IPS DF 19.7 (cell line): ENCODE measurements at regions not wholly inside any gene's neighbourhood (a gene's known extent, or its start where the extent isn't known, plus 50 kb on each side); places are given as distances from the start of the nearest gene placed in this dataset.
"Not testable (repeated sequence)": the region's sequence is repeated elsewhere in the genome, so short reads cannot be mapped to it uniquely, and the experiment has no call there.

ENCODE experiments used
- DNase-seq: peaks from one replicate; pipeline ENCODE4 v3.0.0-alpha.2; 2013; ENCODE audit warnings: low read depth, low spot score

DNA sequence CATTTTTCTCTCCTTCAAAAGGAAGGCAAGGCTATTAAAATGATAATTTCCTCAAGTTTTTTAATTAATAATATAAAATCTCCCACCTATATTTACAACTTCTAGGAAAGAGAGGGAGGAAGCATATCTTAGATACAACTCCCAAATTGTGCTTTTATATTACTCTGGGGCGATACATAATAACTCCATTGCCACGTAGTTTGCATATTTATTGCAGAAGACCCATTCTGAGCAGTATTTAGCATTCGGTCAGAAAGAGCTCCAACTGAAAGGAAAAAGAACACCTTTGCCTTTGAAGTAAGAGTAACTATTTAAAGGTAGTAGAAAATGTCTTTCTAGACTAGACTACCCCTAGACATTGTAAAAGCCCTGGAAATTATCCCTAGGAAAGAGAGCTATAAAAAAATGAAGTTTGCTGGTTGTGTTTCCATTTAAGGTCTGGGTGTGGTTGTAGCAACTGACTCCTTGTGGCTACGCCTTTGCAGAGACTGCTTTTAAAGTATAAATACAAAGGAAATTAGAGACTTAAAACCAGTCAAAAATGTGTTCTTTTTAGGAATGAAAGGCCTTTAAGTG is 566.1 kb downstream of the ZNF608 start:
- no peak for DNase-seq

DNA sequence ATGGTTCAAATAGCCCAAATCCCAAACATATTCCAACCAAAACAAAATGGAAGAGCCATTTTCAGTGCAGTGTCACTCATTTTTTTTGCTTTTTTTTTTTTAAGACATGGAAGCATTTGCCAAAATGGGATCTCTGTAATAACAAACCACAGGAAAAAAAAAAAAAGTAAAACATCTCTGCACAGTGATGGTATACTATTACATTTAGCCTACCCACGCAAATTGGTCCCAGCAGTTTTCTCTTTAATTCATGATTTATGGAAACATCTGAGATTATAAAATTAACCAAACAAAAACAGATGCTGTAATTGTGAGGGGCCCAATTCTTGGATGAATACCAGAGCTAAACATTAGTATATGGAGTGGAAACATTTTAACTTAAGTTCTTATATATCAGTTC is 566.6 kb downstream of the ZNF608 start:
- DNase-seq: no peak

DNA sequence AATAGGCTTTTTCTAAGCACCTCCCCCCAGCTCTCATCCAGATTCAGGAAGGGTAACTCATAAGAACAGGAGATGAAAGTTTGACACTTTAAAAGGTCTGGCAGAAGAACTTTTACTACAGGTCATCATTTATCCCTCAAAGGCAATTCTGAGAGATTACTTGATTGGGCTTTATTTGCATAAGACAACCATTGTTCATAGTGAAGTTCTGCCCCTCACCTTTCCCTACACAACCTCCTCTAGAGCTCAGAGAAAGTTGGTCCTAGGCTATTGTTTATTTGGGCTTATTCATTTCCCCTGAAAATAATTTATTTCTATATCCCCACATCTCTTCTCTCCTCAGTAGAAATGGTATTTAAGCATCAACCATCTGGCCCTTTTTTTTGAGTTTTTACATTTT is 568.4 kb downstream of the ZNF608 start:
- DNase-seq: no peak

DNA sequence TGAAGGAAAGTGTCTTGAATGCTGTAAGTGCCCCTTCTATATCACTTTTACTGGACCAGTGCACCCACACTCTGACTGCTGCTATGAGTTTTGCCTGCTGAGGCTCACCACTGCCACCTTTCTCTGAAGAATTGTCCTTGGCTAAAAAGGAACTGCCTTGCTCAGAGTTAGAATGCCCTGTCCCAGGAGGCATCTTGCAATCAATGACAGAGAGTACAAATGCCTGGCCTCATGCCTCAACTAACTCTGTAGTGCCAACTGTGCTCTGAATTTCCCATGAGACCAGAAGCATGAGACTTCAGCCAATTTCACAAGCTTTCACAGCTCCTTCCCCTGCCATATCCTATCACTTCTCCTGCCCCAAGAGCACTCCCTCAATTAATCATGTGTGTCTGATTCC is 569.7 kb downstream of the ZNF608 start:
- DNase-seq: no peak

DNA sequence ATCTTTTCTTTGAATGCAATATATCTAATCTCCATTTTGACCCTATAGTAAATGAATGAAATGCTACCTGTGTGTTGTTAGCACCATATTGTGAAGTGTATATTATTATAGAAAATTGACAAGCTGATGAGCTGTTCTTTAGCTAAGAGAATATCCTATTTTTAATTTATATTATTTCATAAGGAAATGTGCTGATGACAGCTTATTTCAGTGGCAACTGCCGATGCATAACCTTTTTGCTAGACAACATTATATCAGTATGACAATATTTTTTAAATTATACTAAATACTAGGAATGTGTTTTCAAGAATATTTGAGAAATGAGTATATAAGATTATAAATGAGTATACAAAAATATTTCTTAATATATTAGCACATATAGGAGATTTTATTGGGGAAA is 573.1 kb downstream of the ZNF608 start:
- no peak for DNase-seq

DNA sequence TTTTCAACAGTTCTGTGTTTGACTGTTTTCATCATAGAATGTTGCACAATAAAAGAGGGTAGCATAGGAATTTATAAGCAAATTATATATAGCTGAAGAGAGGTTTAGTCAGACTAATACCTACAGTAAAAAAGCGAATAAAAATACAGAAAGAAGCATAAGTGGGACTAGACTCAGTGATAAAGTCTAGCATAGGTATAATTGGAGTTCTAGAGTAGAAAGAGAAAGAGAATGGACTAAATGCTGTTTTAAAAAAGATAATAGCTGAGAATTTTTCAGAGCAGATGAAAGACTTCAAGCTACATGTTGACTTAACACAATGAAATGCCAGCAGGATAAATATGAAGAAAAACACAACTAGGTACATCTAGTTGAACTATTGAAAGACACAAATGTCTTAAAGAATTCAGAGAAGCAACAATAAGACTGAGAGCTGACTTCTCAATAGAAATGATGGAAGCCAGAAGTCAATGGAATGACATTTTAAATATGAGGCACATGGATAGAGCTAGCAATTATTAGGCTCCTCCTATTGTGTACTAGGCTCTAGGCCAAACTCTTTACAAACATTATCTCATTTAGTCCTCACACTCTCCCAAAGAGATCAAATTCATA is 573.9 kb downstream of the ZNF608 start:
- DNase-seq: no peak

DNA sequence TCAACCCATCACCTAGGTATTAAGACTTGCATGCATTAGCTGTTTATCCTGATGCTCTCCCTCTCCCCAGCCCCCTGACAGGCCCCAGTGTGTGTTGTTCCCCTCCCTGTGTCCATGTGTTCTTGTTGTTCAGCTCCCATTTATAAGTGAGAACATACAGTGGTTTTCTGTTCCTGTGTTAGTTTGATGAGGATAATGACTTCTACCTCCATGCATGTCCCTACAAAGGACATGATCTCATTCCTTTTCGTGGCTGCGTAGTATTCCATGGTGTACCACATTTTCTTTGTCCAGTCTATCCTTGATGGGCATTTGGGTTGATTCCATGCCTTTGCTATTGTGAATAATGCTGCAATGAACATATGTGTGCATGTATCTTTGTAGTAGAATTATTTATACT is 578.3 kb downstream of the ZNF608 start:
- DNase-seq: not testable (repeated sequence)

DNA sequence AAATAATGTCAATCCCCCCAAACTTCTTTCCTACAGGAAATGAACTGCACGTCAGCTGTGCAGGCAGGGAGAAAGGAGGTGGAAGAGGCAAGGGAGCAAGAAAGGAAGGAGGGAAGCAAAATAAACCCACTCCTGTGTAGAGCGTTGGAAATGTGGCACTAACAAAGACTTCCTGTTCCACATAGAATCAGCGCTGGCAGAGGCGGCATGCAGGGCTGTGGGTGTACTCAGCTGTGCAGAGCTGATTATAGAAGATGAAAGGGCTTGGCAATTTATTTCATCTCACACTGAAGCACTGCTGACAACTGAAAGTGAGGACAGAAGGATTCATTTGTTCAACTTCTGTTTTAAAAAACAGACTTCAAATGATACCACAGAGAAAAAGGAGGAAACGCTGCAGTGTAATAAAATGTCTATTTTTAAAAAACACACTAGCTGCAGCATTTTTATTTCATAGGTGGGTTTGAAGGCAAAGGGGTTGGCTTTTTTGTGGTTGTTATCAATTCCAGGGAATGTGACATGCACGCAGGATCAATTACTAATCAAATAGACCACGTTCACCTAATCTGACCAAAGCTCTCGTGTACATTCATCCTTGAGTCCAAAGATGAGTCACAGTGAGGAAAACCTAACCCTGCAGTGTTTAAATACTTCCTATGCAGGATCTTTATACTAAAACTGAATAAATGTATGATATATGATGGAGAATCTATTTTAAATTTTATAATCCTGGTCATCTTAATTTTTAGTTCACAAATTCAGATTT is 583.5 kb downstream of the ZNF608 start:
- no peak for DNase-seq

DNA sequence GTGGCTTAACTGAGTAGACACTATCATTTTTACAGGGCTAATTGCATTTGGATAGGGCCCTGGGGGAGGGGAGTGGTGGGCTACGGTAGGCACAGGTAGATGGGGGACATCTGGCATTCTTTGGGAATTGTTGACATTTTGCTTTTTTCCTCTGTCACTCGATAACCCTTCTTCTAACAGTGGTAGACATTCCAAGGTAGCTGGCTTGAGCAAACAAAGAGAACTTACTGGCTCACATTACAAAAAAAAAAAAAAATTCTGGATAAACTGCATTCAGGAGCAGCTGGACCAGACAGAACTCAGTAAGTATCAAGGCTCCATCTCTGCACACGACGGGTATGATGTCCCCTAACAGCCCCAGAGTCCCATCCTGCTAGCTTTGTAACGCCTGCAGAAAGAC is 585.2 kb downstream of the ZNF608 start:
- DNase-seq: no peak

DNA sequence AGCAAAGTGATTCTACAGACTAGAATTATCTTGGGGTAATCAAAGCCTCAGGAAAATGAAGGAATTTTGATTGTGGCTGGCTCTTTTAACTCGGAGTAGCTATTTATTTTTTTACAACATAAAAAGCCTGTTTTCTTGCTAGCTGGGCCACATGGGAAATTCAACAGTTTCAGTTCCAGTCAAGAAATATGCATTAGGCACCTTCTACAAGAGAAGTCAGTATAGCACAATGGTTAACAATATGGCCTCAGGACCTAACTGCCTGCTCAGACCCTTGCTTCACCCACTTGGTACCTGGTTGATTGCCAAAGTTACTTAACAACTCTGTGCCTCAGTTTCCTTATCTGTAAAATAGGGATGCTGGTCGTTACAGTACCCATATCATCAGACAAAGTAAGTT is 586.2 kb downstream of the ZNF608 start:
- no peak for DNase-seq

DNA sequence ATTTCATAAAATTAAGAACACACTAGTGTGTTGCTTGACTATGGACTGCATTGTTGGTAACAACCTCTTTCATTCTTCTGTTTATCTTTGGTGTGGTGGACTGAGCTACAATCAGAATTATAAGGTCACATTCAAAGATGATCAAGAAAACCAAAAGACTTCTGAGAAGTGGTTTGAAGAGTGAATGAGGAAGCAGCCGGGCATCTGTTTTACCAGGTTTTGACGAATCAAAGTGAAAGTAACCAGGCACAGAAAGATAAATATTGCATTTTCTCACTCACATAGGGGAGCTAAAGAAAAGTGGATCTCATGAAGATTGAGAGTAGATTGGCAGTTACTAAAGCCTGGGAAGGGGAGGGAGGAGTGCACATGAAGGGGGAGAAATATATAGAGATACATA is 589.1 kb downstream of the ZNF608 start:
- DNase-seq: no peak

DNA sequence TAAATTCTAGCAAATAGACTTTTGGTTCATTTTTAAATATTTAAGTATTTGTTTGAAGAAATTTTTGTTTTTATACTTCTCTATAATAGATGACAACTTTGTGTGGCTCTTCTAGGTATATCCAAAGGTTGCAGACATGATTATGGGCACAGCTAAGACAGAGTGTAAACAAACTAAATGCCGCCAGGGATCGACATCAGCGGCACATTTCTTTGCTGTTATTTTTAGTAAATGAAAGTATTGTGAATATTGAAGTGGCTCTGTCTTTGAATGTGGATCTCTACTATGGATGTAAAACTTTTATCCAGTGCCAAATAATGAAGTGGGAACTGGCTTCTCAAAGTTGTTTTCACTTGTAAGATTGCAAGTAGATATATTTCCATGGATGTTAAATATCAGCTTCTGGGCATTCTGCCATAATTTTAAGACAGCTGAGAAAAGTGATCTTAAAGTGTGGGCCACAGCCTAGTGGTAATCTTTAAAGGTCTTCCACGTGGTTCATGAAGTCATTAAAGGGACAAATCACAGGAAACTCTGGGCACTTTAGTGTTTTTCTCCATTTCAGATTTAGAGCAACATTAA is 589.9 kb downstream of the ZNF608 start:
- DNase-seq: no peak

DNA sequence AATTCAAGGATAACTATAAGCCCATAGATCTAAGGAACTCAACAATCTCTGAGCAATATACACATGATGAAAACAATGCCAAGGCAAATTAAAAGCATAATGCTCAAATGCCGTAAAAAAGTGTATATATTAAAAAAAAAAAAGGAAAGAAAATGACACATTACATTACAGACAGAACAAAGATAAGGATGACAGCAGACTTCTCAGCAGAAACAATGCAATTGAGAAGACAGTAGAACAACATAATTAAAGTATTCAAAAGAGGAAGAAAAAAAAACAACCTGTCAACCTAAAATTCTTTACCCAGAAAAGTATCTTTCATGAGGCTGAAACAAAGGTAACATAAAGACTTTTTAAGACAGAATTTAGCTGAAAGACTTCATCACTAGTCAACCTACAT is 591.7 kb downstream of the ZNF608 start:
- no peak for DNase-seq

DNA sequence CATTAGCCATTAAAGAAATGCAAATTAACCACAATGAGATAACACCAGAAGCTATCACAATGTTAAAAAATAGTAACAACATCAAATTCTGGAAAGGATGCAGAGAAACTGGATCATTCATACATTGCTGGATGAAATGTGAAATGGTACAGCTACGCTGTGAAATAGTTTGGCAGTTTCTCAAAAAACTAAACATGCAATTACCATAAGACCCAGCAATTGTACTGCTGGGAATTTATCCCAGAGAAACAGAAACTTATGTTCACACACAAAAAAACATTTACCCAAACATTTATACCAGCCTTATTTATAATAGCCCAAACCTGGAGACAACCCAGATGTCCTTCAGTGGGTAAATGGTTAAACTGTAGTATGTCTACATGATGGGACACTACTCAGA is 592.9 kb downstream of the ZNF608 start:
- DNase-seq: no peak

DNA sequence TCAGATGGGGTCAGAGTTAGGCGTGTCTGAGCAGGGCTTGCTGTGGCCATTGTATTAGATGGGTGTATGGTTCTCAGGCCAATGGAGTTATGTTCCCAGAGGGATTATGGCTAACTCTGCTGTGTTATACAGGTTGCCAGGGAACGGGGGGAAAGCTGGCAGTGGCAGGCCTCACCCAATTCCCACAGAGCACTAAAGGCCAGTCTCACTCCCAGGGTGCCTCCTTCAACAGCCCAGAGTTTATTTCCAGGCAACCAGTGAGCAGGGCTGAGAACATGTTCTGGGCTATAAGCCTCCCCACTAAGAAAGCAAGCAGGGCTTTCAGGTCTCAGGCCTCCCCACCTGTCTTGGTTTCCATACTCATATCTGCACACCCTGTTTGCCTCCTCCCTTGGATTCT is 597.9 kb downstream of the ZNF608 start:
- DNase-seq: no peak

DNA sequence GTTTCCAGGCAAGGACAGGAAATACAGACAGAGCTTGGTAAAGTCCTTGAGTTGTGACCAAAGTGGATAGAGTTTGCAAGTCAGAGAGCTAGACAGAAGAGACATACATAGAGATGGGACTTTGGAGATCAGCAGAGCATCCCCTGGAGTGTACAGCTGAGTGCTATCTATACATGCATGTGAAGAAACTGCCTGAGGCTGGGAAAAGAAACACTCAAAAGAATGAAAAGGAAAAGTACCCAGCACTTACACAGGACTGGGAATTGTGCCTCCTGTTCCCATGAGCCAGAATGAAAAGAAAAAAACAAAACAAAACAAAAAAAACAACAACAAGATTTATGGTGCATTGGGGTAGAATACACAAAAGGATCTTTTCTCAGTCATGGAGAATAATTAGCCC is 606.4 kb downstream of the ZNF608 start:
- DNase-seq: no peak

DNA sequence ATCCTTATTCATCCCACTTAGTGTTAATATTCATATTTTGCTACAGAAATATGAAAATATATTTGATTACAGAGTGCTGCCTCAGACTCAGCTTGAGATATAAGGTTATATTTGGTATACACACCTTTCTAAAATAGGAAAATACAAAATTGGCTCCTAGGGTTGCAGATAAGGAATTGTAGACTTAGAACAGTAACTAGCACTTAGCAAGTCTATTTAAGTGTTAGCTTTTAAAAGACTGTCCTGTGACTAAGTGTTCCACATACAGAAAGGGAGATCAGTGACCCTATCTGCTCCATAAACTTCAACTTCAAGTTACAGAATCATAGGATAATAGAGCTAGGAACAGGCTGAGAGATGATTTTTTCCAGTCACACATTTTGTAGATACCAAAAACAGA is 607.0 kb downstream of the ZNF608 start:
- no peak for DNase-seq

DNA sequence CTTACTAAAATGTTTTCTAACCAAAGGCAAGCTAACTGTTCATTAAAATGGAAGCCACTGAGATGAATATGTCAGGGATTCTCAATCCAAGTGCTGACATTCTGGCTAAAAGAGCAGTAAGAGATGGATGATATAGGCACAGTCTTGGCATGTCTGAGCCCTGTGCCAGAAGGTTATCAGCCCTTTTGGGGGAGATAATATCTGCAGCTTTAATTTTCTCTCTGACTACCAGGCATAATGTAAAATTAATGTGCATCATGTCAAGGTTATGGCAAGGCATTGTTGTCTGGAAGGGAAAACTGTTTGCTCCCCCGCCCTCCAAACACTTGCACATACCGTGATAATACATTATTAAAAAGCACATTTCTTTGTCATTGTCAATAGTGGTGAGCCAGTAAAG is 609.8 kb downstream of the ZNF608 start:
- DNase-seq: no peak

DNA sequence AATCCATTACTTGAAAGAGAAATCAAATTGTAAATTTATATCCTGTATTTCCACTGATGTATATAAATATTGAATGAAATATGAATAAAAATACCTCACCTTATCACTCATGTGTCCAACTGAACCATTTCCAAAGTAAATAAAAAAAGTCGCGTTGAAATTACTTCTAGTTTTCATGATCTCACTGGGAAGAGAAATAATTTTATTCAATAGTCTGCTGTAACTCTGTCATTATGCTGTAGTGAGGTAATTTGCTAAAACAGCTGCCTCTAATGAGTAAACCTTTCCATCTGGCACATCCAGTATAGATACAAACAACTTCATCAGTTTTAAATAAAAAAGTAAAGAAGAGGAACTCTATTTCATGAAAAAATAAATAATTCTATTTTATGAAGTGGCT is 611.5 kb downstream of the ZNF608 start:
- DNase-seq: no peak

DNA sequence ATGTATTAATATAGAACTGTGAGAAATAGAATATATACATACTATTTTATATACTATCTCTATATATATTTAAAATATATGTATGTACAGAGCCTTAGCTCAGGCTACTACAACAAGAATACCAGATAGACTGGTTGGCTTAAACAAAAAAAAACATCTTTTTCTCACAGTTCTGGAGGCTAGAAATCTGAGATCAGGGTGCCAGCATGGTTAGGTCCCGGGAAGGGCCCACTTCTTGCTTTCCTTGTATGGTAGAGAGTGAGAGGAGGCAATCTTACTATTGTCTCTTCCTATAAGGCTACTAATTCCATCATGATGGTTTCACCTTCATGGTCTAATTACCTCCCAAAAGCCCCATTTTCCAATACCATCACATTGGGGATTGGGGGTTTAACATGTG is 613.0 kb downstream of the ZNF608 start:
- DNase-seq: no peak

DNA sequence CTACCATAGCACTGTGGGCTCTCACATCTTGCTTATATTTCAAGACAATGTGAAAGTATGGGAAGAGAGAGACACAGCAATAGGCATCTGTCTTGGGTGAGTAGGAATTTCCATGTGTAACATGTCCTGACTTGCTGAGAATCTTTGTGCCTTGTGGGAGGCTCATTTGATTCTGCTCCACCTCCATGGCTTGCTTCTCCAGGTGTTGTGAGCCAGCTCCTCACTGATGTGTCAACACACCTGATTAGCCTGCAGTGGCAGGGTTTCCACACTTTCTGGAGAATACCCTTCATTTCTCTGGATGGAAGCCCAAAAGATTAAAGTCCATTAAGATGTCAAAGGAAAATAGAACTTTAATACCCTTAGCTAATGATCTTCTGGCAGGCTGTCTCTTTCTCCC is 613.6 kb downstream of the ZNF608 start:
- DNase-seq: no peak

DNA sequence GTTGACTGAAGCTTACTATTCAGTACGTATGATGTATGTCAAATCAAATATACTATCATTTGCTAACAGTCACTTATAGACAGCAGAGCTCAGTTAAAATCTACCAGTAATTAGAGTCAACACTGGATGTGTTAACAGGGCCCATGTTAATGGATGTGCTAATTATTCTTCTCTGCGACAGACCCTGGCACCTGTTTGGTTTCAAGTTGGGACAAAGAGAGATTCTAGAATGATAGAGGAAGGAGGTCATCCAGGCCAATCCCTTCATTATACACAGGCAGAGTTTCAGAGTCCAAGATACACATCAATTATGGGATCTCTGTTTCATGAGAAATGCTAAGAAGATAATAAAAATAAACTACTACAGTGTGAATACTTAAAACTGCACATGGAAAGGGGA is 615.0 kb downstream of the ZNF608 start:
- no peak for DNase-seq

DNA sequence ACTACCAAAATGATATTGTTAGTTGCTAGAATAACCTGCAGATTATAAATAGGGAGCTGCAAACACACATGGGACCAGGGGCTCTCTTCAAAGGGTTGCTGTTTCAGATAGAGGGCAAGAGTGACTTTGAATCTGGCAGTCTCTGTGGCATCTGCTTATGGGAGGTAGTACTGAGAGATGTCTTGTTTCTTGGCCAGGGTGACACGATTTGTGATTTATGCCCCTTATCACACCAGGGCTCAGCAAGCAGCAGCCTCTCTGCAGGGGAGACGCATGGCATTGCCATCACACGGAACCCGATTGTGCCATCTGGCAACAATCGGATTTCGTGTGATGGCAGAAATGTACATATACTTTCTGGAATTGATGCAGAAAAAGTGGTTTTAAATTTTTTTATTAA is 615.6 kb downstream of the ZNF608 start:
- no peak for DNase-seq
